ENCODE measurements at regions not wholly inside any gene's neighbourhood (a gene's known extent, or its start where the extent isn't known, plus 50 kb on each side); places are given as distances from the start of the nearest gene placed in this dataset.

- DNase-seq (ENCODE audit: insufficient read length, low spot score): no peak
- TF ChIP-seq POLR2A (IDR thresholded peaks at IDR 0.05; ENCODE audit: low read depth, low read length): no peak
- no peak for FAIRE-seq
Observed at GRCh38 chr14:34036319-34036766, 85.5 kb upstream of the EGLN3 start.

GRCh38 chr14:34035934-34036250 is 85.0 kb upstream of the EGLN3 start:
- TF ChIP-seq POLR2A (IDR thresholded peaks at IDR 0.05; ENCODE audit: low read depth, low read length): no peak
- FAIRE-seq: no peak
- DNase-seq (ENCODE audit: insufficient read length, low spot score): no peak

- TF ChIP-seq POLR2A (IDR thresholded peaks at IDR 0.05; ENCODE audit: low read depth, low read length): no peak
- DNase-seq (ENCODE audit: insufficient read length, low spot score) (peak; percentile 32), FAIRE-seq (no peak)
Observed at GRCh38 chr14:34035177-34035933, 84.5 kb upstream of the EGLN3 start.

GRCh38 chr14:34034447-34035176 is 83.7 kb upstream of the EGLN3 start:
- DNase-seq (ENCODE audit: insufficient read length, low spot score) (no peak), FAIRE-seq (no peak)
- no peak for TF ChIP-seq POLR2A (IDR thresholded peaks at IDR 0.05; ENCODE audit: low read depth, low read length)

GRCh38 chr14:34032720-34033119 is 81.8 kb upstream of the EGLN3 start:
- FAIRE-seq (no peak), DNase-seq (ENCODE audit: insufficient read length, low spot score) (no peak)
- TF ChIP-seq POLR2A (IDR thresholded peaks at IDR 0.05; ENCODE audit: low read depth, low read length): no peak

GRCh38 chr14:34030864-34031263 is 80.0 kb upstream of the EGLN3 start:
- FAIRE-seq (no peak), DNase-seq (ENCODE audit: insufficient read length, low spot score) (no peak)
- no peak for TF ChIP-seq POLR2A (IDR thresholded peaks at IDR 0.05; ENCODE audit: low read depth, low read length)

- no peak for DNase-seq (ENCODE audit: insufficient read length, low spot score)
- no peak for FAIRE-seq
- TF ChIP-seq POLR2A (IDR thresholded peaks at IDR 0.05; ENCODE audit: low read depth, low read length): no peak
Observed at GRCh38 chr14:34029921-34030334, 79.1 kb upstream of the EGLN3 start.

- FAIRE-seq (no peak), DNase-seq (ENCODE audit: insufficient read length, low spot score) (no peak)
- TF ChIP-seq POLR2A (IDR thresholded peaks at IDR 0.05; ENCODE audit: low read depth, low read length): no peak
Observed at GRCh38 chr14:34027990-34028495, 77.2 kb upstream of the EGLN3 start.

- TF ChIP-seq POLR2A (IDR thresholded peaks at IDR 0.05; ENCODE audit: low read depth, low read length): no peak
- FAIRE-seq (no peak), DNase-seq (ENCODE audit: insufficient read length, low spot score) (no peak)
Observed at GRCh38 chr14:34027130-34027989, 76.5 kb upstream of the EGLN3 start.

GRCh38 chr14:34025325-34026017 is 74.6 kb upstream of the EGLN3 start:
- TF ChIP-seq POLR2A (IDR thresholded peaks at IDR 0.05; ENCODE audit: low read depth, low read length): no peak
- DNase-seq (ENCODE audit: insufficient read length, low spot score): no peak
- no peak for FAIRE-seq

- TF ChIP-seq POLR2A (IDR thresholded peaks at IDR 0.05; ENCODE audit: low read depth, low read length): no peak
- FAIRE-seq: no peak
- DNase-seq (ENCODE audit: insufficient read length, low spot score): no peak
Observed at GRCh38 chr14:34024768-34025144, 73.9 kb upstream of the EGLN3 start.

GRCh38 chr14:34023824-34024767 is 73.2 kb upstream of the EGLN3 start:
- FAIRE-seq: no peak

More at GRCh38 chr14:34023824-34024767, 73.2 kb upstream of the EGLN3 start:
- no peak for DNase-seq (ENCODE audit: insufficient read length, low spot score)
- TF ChIP-seq POLR2A (IDR thresholded peaks at IDR 0.05; ENCODE audit: low read depth, low read length): no peak
